A673 (cell line): ENCODE measurements at regions not wholly inside any gene's neighbourhood (a gene's known extent, or its start where the extent isn't known, plus 50 kb on each side); places are given as distances from the start of the nearest gene placed in this dataset.

Experiments
- CTCF ChIP-seq: fragments of 300-800, 200-600 bp; sonication (generic); conservative IDR thresholded peaks from 2 replicates; pipeline ENCODE4 v1.5.1; 2017; ENCODE audit warnings: low read depth, mild to moderate bottlenecking, antibody characterized with exemption, low read length, moderate library complexity, mixed read lengths
- EZH2 ChIP-seq: fragments of 200-600 bp; sonication (generic); IDR thresholded peaks from 2 replicates; pipeline ENCODE4 v1.6.1; 2017; ENCODE audit warnings: borderline replicate concordance, low read depth, mild to moderate bottlenecking, mixed read lengths, antibody characterized with exemption, low read length; ENCODE audit not compliant: poor library complexity, severe bottlenecking

DNA sequence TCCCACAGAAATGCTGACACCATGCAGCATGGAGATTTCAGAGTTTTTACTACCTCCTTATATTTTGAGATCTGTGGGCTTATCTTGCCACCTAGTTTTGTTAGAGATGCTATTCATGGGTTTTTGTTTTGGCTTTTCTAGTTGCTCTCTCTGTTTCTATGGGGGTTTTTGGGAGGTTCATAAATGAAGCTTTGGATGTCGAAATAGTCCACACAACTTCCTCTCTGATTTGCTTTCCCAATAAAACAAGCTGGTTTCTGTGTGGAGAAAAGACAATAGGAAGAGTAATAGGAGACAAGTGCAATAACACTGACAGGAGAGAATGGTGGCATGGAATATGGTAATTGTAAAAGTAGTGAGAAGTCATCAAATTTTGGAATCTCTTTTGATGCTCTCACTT is 106.8 kb upstream of the GPR149 start:
- TF ChIP-seq CTCF (no peak), EZH2 (no peak)
